H1 (cell line): ENCODE measurements at regions not wholly inside any gene's neighbourhood (a gene's known extent, or its start where the extent isn't known, plus 50 kb on each side); places are given as distances from the start of the nearest gene placed in this dataset.

ENCODE experiments used
- CTCF ChIA-PET: fragments of 300-600 bp; sonication (Branson Sonifier 250); formaldehyde crosslinking; loops from one replicate; lab custom pipeline; 2021; ENCODE audit not compliant: partially characterized antibody; lab: Charles Lee
- POLR2A ChIA-PET: fragments of 300-600 bp; sonication (Branson Sonifier 250); formaldehyde crosslinking; loops from one replicate; lab custom pipeline; 2021; ENCODE audit warnings: inconsistent platforms; ENCODE audit not compliant: partially characterized antibody; lab: Charles Lee
- DNase-seq, 2 experiments: peaks; one replicate each; pipeline versions ENCODE4 v3.0.0 to v3.0.0-alpha.2; 2010 to 2022; ENCODE audit warnings: low spot score in 2 of 2, low read depth in 1 of 2, mixed read lengths in 1 of 2
- FAIRE-seq: peaks from 2 replicates; lab custom pipeline; 2011; peaks lifted over from hg19 to GRCh38; lab: Jason Lieb, UNC
- H2AFZ ChIP-seq: 2 replicates; pipeline ENCODE4 v1.8.1; 2012; ENCODE audit warnings: low read length, inconsistent platforms
- H2AK5ac ChIP-seq: 2 replicates; pipeline ENCODE4 v1.6.1; 2013; ENCODE audit warnings: low read depth, low read length
- H2BK120ac ChIP-seq: replicated peaks from 2 replicates; pipeline ENCODE3; 2013; ENCODE audit warnings: low read depth, low read length, inconsistent platforms
- H2BK12ac ChIP-seq: 2 replicates; pipeline ENCODE4 v1.6.1; 2013; ENCODE audit warnings: low read depth, low read length
- H2BK15ac ChIP-seq: 2 replicates; pipeline ENCODE4 v1.6.1; 2013; ENCODE audit warnings: low read length
- H2BK20ac ChIP-seq: 2 replicates; pipeline ENCODE4 v1.6.1; 2013; ENCODE audit warnings: low read length
- H2BK5ac ChIP-seq: 2 replicates; pipeline ENCODE4 v1.6.1; 2013; ENCODE audit warnings: low read depth, low read length
- H3K14ac ChIP-seq: 2 replicates; pipeline ENCODE4 v1.6.1; 2013; ENCODE audit warnings: inconsistent platforms; ENCODE audit not compliant: insufficient read length
- H3K18ac ChIP-seq: 2 replicates; pipeline ENCODE4 v1.6.1; 2013; ENCODE audit warnings: low read length; ENCODE audit errors: extremely low read depth
- H3K23ac ChIP-seq: 2 replicates; pipeline ENCODE4 v1.6.1; 2013; ENCODE audit warnings: inconsistent platforms; ENCODE audit not compliant: insufficient read length
- H3K23me2 ChIP-seq: 2 replicates; pipeline ENCODE4 v1.6.1; 2013; ENCODE audit warnings: low read depth, low read length
- H3K27ac ChIP-seq: 2 replicates; pipeline ENCODE4 v1.6.1; 2011; ENCODE audit warnings: low read depth, low read length, inconsistent platforms
- H3K27me3 ChIP-seq, 4 experiments: replicated peaks in 1 of 4; 1 replicate in 1 of 4; 2 replicates in 3 of 4; pipeline versions ENCODE4 v1.6.1 to v1.8.1; 2011 to 2013; ENCODE audit warnings: low read length in 3 of 4, mild to moderate bottlenecking in 3 of 4, inconsistent platforms in 2 of 4, mixed read lengths in 2 of 4, moderate library complexity in 1 of 4; ENCODE audit not compliant: control insufficient read depth in 3 of 4, insufficient read depth in 3 of 4; ENCODE audit errors: extremely low read depth in 1 of 4
- H3K36me3 ChIP-seq, 4 experiments: 2 replicates each; pipeline versions ENCODE4 v1.6.1 to v1.8.1; 2011 to 2013; ENCODE audit warnings: mild to moderate bottlenecking in 4 of 4, low read length in 3 of 4, moderate library complexity in 2 of 4, control low read depth in 1 of 4, inconsistent platforms in 1 of 4; ENCODE audit not compliant: insufficient read depth in 4 of 4, control insufficient read depth in 2 of 4
- H3K4ac ChIP-seq: replicated peaks from 2 replicates; pipeline ENCODE3; 2013; ENCODE audit warnings: low read length, low read depth, mixed read lengths, inconsistent platforms; ENCODE audit not compliant: insufficient read length
- H3K4me1 ChIP-seq, 4 experiments: replicated peaks in 1 of 4; 1 replicate in 1 of 4; 2 replicates in 3 of 4; pipeline versions ENCODE4 v1.6.1 to v1.8.1; 2011 to 2013; ENCODE audit warnings: low read length in 3 of 4, inconsistent platforms in 2 of 4, mixed read lengths in 1 of 4; ENCODE audit not compliant: insufficient read depth in 4 of 4, control insufficient read depth in 3 of 4
- H3K4me2 ChIP-seq, 2 experiments: 2 replicates each; pipeline versions ENCODE4 v1.6.1 to v1.8.1; 2011 to 2013; ENCODE audit warnings: low read depth in 2 of 2, low read length in 2 of 2, control low read depth in 1 of 2, inconsistent platforms in 1 of 2, mild to moderate bottlenecking in 1 of 2; ENCODE audit not compliant: insufficient read depth in 1 of 2
- H3K4me3 ChIP-seq, 4 experiments: fragments of 200-600, 300-600 bp in 1 of 4; sonication (generic), shearing (Covaris generic), sonication (Bioruptor Twin) in 1 of 4; 2 replicates each; pipeline versions ENCODE4 v1.5.1 to v1.8.1; 2011 to 2016; ENCODE audit warnings: low read length in 4 of 4, low read depth in 3 of 4, control low read depth in 2 of 4, inconsistent platforms in 2 of 4, mild to moderate bottlenecking in 2 of 4, mixed read lengths in 1 of 4, moderate library complexity in 1 of 4; ENCODE audit not compliant: insufficient read depth in 2 of 4; ENCODE audit errors: extremely low read depth in 1 of 4
- H3K56ac ChIP-seq: replicated peaks from 2 replicates; pipeline ENCODE3; 2013; ENCODE audit warnings: low read depth, mild to moderate bottlenecking, mixed read lengths, low read length, inconsistent platforms; ENCODE audit not compliant: insufficient read length
- H3K79me1 ChIP-seq: 2 replicates; pipeline ENCODE4 v1.6.1; 2013; ENCODE audit warnings: low read depth, low read length, control low read depth
- H3K79me2 ChIP-seq, 2 experiments: 2 replicates each; pipeline versions ENCODE4 v1.6.1 to v1.8.1; 2012 to 2013; ENCODE audit warnings: low read length in 2 of 2, mild to moderate bottlenecking in 2 of 2, inconsistent platforms in 1 of 2; ENCODE audit not compliant: insufficient read depth in 2 of 2, control insufficient read depth in 1 of 2
- H3K9ac ChIP-seq, 4 experiments: replicated peaks in 1 of 4; 1 replicate in 1 of 4; 2 replicates in 3 of 4; pipeline versions ENCODE4 v1.6.1 to v1.8.1; 2011 to 2013; ENCODE audit warnings: low read depth in 3 of 4, low read length in 3 of 4, control low read depth in 2 of 4, mild to moderate bottlenecking in 2 of 4, moderate library complexity in 2 of 4, inconsistent platforms in 1 of 4; ENCODE audit errors: extremely low read depth in 1 of 4
- H3K9me3 ChIP-seq, 2 experiments: 2 replicates each; pipeline versions ENCODE4 v1.6.1 to v1.8.1; 2012 to 2013; ENCODE audit warnings: mild to moderate bottlenecking in 2 of 2, moderate library complexity in 2 of 2, control low read depth in 1 of 2, inconsistent platforms in 1 of 2, low read depth in 1 of 2, low read length in 1 of 2, mixed read lengths in 1 of 2; ENCODE audit not compliant: insufficient read depth in 2 of 2
- H4K20me1 ChIP-seq, 2 experiments: replicated peaks in 1 of 2; 2 replicates each; pipeline versions ENCODE3 to v1.8.1; 2011 to 2013; ENCODE audit warnings: inconsistent platforms in 2 of 2, low read length in 2 of 2, mild to moderate bottlenecking in 1 of 2; ENCODE audit not compliant: insufficient read depth in 2 of 2, control insufficient read depth in 1 of 2
- H4K5ac ChIP-seq: 2 replicates; pipeline ENCODE4 v1.6.1; 2013; ENCODE audit warnings: low read length, low read depth, mixed read lengths, inconsistent platforms; ENCODE audit not compliant: insufficient read length
- H4K8ac ChIP-seq: 2 replicates; pipeline ENCODE4 v1.8.0; 2013; ENCODE audit warnings: mild to moderate bottlenecking, moderate library complexity, low read length, inconsistent platforms; ENCODE audit not compliant: insufficient read depth; ENCODE audit errors: extremely low read depth
- H4K91ac ChIP-seq: replicated peaks from 2 replicates; pipeline ENCODE3; 2013; ENCODE audit warnings: low read length, mixed read lengths, inconsistent platforms; ENCODE audit not compliant: insufficient read length
- CREB1 ChIP-seq: IDR thresholded peaks from 2 replicates; pipeline ENCODE4 v1.6.1; 2012; ENCODE audit warnings: inconsistent platforms
- EGR1 ChIP-seq: IDR thresholded peaks from 2 replicates; pipeline ENCODE4 v1.6.1; 2011; ENCODE audit warnings: low read depth, low read length, borderline replicate concordance
- EP300 ChIP-seq, 2 experiments: IDR thresholded peaks; 1 replicate in 1 of 2; 2 replicates in 1 of 2; pipeline ENCODE4 v1.6.1; 2011 to 2012; ENCODE audit warnings: low read depth in 2 of 2, low read length in 2 of 2, mild to moderate bottlenecking in 2 of 2, borderline replicate concordance in 1 of 2, inconsistent platforms in 1 of 2, moderate library complexity in 1 of 2
- JUN ChIP-seq: IDR thresholded peaks from 2 replicates; pipeline ENCODE4 v1.6.1; 2011; ENCODE audit warnings: low read depth, mild to moderate bottlenecking, improper control_type of control experiment, low read length
- KDM1A ChIP-seq: fragments of 200-600, 300-600 bp; sonication (generic); IDR thresholded peaks from 2 replicates; pipeline ENCODE4 v1.7.1; 2016; ENCODE audit warnings: mild to moderate bottlenecking, low read length, borderline replicate concordance
- POLR2AphosphoS5 ChIP-seq: IDR thresholded peaks from 2 replicates; pipeline ENCODE4 v1.6.1; 2011; ENCODE audit warnings: low read depth, low read length
- RAD21 ChIP-seq, 2 experiments: IDR thresholded peaks in 1 of 2; conservative IDR thresholded peaks in 1 of 2; 2 replicates each; pipeline ENCODE4 v1.6.1; 2011; ENCODE audit warnings: low read depth in 2 of 2, low read length in 2 of 2, improper control_type of control experiment in 1 of 2, inconsistent platforms in 1 of 2, mild to moderate bottlenecking in 1 of 2, moderate library complexity in 1 of 2
- RNF2 ChIP-seq: fragments of 200-900, 300-1000 bp; sonication (generic); IDR thresholded peaks from 2 replicates; pipeline ENCODE4 v1.7.1; 2016; ENCODE audit warnings: borderline replicate concordance, low read depth, mild to moderate bottlenecking, antibody characterized with exemption, low read length; ENCODE audit not compliant: poor library complexity, severe bottlenecking; ENCODE audit errors: missing control alignments
- SAP30 ChIP-seq: fragments of 300-600 bp; sonication (generic); IDR thresholded peaks from 2 replicates; pipeline ENCODE4 v1.7.1; 2012; ENCODE audit warnings: low read length, moderate library complexity, mild to moderate bottlenecking, inconsistent platforms; ENCODE audit not compliant: insufficient read depth, insufficient replicate concordance
- SIX5 ChIP-seq: IDR thresholded peaks from 2 replicates; pipeline ENCODE4 v1.6.1; 2011; ENCODE audit warnings: mild to moderate bottlenecking, low read depth, low read length
- SP1 ChIP-seq: IDR thresholded peaks from 2 replicates; pipeline ENCODE4 v1.6.1; 2011; ENCODE audit warnings: low read depth, low read length
- SP4 ChIP-seq: IDR thresholded peaks from 2 replicates; pipeline ENCODE4 v1.6.1; 2012; ENCODE audit warnings: low read length, inconsistent platforms
- SUZ12 ChIP-seq: fragments of 200-600 bp; sonication (generic); IDR thresholded peaks from 2 replicates; pipeline ENCODE4 v1.6.1; 2012; ENCODE audit warnings: mild to moderate bottlenecking, inconsistent platforms, low read length, moderate library complexity, mixed read lengths
- WGBS, 2 experiments: shearing (Covaris generic) in 1 of 2; methylation state at CpG; one replicate each; pipeline versions ENCODE4 v1.1.6 to v1.1.7; 2013 to 2015; ENCODE audit warnings: low lambda C conversion rate in 2 of 2, mixed read lengths in 2 of 2, inconsistent platforms in 1 of 2, low coverage in 1 of 2, missing lambda C conversion rate in 1 of 2; ENCODE audit not compliant: insufficient replicate concordance in 2 of 2, insufficient coverage in 1 of 2, insufficient read length in 1 of 2; ENCODE audit errors: extremely low coverage in 1 of 2, missing lambda C conversion rate in 1 of 2; 5-methylcytosine and 5-hydroxymethylcytosine counted together

GRCh38 chr11:28674433-28675103 lies 566.4 kb downstream of the METTL15 start:
- no peak overlapping the region for H4K91ac ChIP-seq
- no peaks in the 10 kb centered on the region for H3K36me3 ChIP-seq
- no peak overlapping the region for H4K8ac ChIP-seq
- ChIA-PET POLR2A (interaction anchor here (0.6 to 0.7 kb wide), 2 partner anchors 18 to 526 kb away, joined by 3 read pairs; no protein-coding TSS in a partner anchor), CTCF (interaction anchor here (0.7 to 1.8 kb wide), 20 partner anchors 11 to 969 kb away, joined by 3 to 7 read pairs (median 4); no protein-coding TSS in a partner anchor)
- no peak overlapping the region for H2BK15ac ChIP-seq
- peak; percentile 10 to 61 for DNase-seq
- no peak overlapping the region for H2BK20ac ChIP-seq
- no peak overlapping the region for H3K56ac ChIP-seq
- H2BK5ac ChIP-seq = no peak overlapping the region
- no peak overlapping the region for H3K4ac ChIP-seq
- no peak overlapping the region for H3K18ac ChIP-seq
- H4K20me1 ChIP-seq = no peaks in the 10 kb centered on the region
- no peak overlapping the region for H3K23ac ChIP-seq
- no peak for FAIRE-seq
- H3K27ac ChIP-seq = no peak overlapping the region
- no peaks in the 10 kb centered on the region for H3K9me3 ChIP-seq
- no peak overlapping the region for H3K9ac ChIP-seq
- 70% methylated on average over 7 of the region's 7 CpGs; no CpG with 5 or more reads in 1 of the 2 experiments for WGBS, 2 experiments
- H4K5ac ChIP-seq = no peak overlapping the region
- no peaks in the 10 kb centered on the region for H3K27me3 ChIP-seq
- no peak overlapping the region for H3K4me3 ChIP-seq
- no peak overlapping the region for H2AK5ac ChIP-seq
- H3K79me1 ChIP-seq = no peaks in the 10 kb centered on the region
- H2BK120ac ChIP-seq = no peak overlapping the region
- no peaks in the 10 kb centered on the region for H3K4me1 ChIP-seq
- no peak overlapping the region for H3K4me2 ChIP-seq
- no peak overlapping the region for H3K14ac ChIP-seq
- H3K79me2 ChIP-seq = no peaks in the 10 kb centered on the region
- no peaks in the 10 kb centered on the region for H3K23me2 ChIP-seq
- no peak overlapping the region for H2BK12ac ChIP-seq
- no peak overlapping the region for H2AFZ ChIP-seq
- TF ChIP-seq SAP30 (no peak), SIX5 (no peak), CREB1 (no peak), POLR2AphosphoS5 (no peak), SUZ12 (no peak), RNF2 (no peak), RAD21 (IDR thresholded peaks at IDR 0.05 in 1 of 2, conservative IDR thresholded peaks at IDR 0.05 in 1 of 2; ENCODE audit: low read depth in 2 of 2, low read length in 2 of 2) (peak; percentile 74 to 79), EGR1 (no peak), EP300 (IDR thresholded peaks at IDR 0.05; ENCODE audit: borderline replicate concordance in 1 of 2, low read depth in 2 of 2, low read length in 2 of 2) (no peak), JUN (no peak), KDM1A (no peak), SP1 (no peak), SP4 (no peak)
